Activated naive CD8-positive, alpha-beta T cell treated with anti-CD3 and anti-CD28 coated beads, Interleukin-2, amount 10 ng/mL, durations not matched to agents 7 days and 5 days (primary cell): ENCODE measurements at regions not wholly inside any gene's neighbourhood (a gene's known extent, or its start where the extent isn't known, plus 50 kb on each side); places are given as distances from the start of the nearest gene placed in this dataset.

Experiments
- ATAC-seq: fragments of 150-1000 bp; cut with Tn5 transposase; one replicate; pipeline ENCODE4 v1.10.0; 2021; ENCODE audit warnings: low read depth, moderate library complexity
- POLR2A ChIA-PET: fragments of 350-600 bp; sonication (Branson Sonifier 250); formaldehyde crosslinking; loops from one replicate; lab custom pipeline; 2021; ENCODE audit warnings: antibody characterized with exemption; lab: Charles Lee
- DNase-seq: peaks from one replicate; pipeline ENCODE4 v3.0.0; 2021
- H3K27ac Mint-ChIP-seq: one replicate; pipeline ENCODE4 v1.8.0; 2022; ENCODE audit warnings: mild to moderate bottlenecking, mixed read lengths
- H3K27me3 Mint-ChIP-seq: one replicate; pipeline ENCODE4 v1.8.0; 2022; ENCODE audit warnings: mild to moderate bottlenecking, moderate library complexity, mixed read lengths
- H3K36me3 Mint-ChIP-seq: one replicate; pipeline ENCODE4 v1.8.0; 2021; ENCODE audit warnings: mild to moderate bottlenecking, mixed read lengths
- H3K4me1 Mint-ChIP-seq: one replicate; pipeline ENCODE4 v1.8.0; 2021; ENCODE audit warnings: mixed read lengths
- H3K4me3 Mint-ChIP-seq: one replicate; pipeline ENCODE4 v1.8.0; 2022; ENCODE audit warnings: mild to moderate bottlenecking, moderate library complexity, mixed read lengths
- H3K9me3 Mint-ChIP-seq: one replicate; pipeline ENCODE4 v1.8.0; 2021; ENCODE audit warnings: mixed read lengths

DNA sequence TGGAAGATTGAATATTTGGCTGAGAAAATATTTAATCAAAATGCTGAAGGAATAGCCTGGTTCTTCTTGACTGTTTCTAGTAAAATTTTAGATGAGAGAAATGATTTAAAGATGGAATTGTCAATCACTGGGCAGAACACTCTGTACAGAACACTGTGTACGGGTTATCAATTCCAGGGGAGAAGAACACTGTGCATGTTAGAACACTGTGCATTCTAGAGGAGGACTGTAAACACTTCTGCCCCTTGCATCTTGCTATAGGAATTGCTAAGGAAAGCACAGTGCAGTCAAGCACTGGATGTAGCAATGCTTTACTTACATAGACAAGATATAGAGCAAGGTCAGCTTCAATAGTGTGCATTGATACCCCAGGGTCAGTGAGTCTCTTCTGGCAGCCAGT, 98.7 kb downstream of the RWDD3 start:
- Mint-ChIP-seq H3K4me3 (no peak overlapping the region), H3K9me3 (no peaks in the 10 kb centered on the region), H3K36me3 (no peaks in the 10 kb centered on the region), H3K4me1 (no peaks in the 10 kb centered on the region), H3K27ac (no peak overlapping the region), H3K27me3 (no peaks in the 10 kb centered on the region)
- ATAC-seq (no peak), DNase-seq (no peak)
- POLR2A ChIA-PET, result no interaction called here

DNA sequence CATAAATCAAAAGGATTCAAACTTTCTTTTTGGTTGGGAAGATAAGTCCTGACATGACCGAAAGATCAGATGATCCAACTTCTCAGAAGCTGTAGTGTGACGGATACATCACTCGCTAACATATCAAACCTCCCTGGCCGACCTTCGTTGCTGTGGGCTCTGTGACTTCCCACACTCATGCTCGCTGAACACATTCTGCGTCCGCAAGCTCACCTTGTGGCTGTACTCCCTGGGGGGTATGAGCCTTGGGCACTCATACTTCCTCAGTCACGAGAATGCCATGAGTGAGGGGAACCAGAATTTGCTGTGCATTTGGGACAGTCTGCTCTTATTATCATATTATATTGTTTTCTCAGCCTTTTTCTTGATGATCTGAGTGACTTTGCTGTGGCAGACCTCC, 105.4 kb downstream of the RWDD3 start:
- Mint-ChIP-seq H3K27ac (no peak overlapping the region), H3K27me3 (no peaks in the 10 kb centered on the region), H3K9me3 (no peaks in the 10 kb centered on the region), H3K4me3 (no peak overlapping the region), H3K4me1 (no peaks in the 10 kb centered on the region), H3K36me3 (no peaks in the 10 kb centered on the region)
- POLR2A ChIA-PET, result no interaction called here
- no peak for DNase-seq
- no peak for ATAC-seq

DNA sequence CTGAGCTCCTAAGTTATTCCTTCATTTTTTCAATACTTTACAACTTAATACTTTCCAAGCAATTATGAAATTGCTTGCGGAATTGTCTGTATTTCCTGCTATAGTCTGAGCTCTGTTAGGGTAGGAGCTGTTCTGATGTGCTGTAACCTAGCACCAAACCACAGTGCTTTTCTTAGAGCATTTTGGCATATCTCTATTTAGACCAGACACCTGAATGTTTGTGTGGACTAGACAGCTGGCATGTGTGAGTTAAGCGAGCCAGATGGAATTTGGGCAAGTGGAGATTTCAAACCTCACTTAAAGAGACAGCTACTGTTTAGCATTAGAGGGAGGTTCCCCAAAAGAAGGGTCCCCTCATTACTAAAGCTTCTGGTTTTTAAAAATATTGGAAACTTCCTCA, 106.1 kb downstream of the RWDD3 start:
- no peak for DNase-seq
- no peak for ATAC-seq
- Mint-ChIP-seq H3K9me3 (peaks cover 3% of the 10 kb centered on the region), H3K4me3 (no peak overlapping the region), H3K27ac (no peak overlapping the region), H3K4me1 (no peaks in the 10 kb centered on the region), H3K27me3 (no peaks in the 10 kb centered on the region), H3K36me3 (no peaks in the 10 kb centered on the region)
- POLR2A ChIA-PET, result no interaction called here

DNA sequence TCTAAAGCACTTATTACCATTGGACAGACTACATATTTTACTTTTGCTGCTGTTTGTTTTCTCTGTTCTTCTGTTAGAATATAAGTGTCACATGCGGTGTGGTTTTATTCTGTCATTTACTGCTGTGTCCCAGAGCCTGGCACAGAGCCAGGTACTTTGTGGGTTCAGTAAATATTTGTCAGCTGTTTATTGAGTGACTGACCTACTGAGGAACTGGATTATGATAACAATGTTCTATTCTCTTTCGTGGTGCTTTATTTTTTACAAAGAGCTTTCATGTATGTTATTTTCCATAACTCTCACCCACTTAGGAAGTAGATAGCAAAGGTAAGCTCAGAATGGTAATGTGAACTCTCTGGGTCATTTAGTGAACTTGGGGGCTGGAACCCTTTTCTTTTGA, 118.8 kb downstream of the RWDD3 start:
- no peak for ATAC-seq
- H3K27ac Mint-ChIP-seq, result no peak overlapping the region
- POLR2A ChIA-PET, result no interaction called here
- DNase-seq, result no peak
- no peaks in the 10 kb centered on the region for H3K36me3 Mint-ChIP-seq
- H3K4me1 Mint-ChIP-seq, result no peaks in the 10 kb centered on the region
- no peak overlapping the region for H3K4me3 Mint-ChIP-seq
- H3K27me3 Mint-ChIP-seq, result no peaks in the 10 kb centered on the region
- no peaks in the 10 kb centered on the region for H3K9me3 Mint-ChIP-seq

DNA sequence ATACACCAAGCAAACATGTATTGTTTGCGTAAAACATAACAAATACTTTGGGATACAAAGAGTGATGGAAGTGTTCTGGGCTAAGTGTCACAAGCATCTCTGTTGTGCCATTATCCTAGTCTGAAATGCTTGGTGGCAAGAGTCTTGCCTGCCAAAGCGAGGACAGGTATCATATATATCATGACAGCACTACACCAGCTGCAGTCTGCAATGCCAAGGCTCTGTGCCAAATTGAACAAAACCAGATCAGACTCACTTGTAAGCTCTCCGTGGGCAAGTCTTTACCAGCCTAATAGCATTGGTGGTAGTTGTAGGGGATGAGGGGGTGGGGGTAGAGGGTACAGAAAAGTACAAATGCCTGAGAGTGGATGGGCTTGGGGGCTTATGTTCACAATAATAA, 119.2 kb downstream of the RWDD3 start:
- ATAC-seq (no peak), DNase-seq (no peak)
- no peaks in the 10 kb centered on the region for H3K27me3 Mint-ChIP-seq
- H3K4me1 Mint-ChIP-seq, result no peaks in the 10 kb centered on the region
- no peaks in the 10 kb centered on the region for H3K9me3 Mint-ChIP-seq
- no peaks in the 10 kb centered on the region for H3K36me3 Mint-ChIP-seq
- no peak overlapping the region for H3K4me3 Mint-ChIP-seq
- POLR2A ChIA-PET, result no interaction called here
- H3K27ac Mint-ChIP-seq, result no peak overlapping the region

DNA sequence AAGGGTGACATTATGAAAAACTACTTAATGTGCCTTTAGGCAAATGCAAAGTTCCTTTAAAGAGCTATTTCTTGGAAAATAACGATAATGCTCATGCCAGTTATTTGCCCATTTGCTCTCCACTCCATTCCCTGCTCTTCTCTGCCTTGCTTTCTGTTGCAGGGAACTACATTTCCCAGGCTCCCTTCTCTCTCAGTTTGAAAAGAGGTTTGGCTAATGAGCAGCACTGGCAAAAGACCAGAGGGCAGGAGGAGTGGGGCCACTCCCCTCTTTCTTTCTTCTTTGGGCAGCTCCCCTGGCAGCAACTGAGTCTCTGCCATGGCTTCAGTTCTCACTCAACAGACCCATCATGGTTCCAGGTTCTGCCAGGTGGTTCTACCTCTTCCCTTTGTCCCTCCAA, 130.5 kb downstream of the RWDD3 start:
- no peak for ATAC-seq
- no peaks in the 10 kb centered on the region for H3K9me3 Mint-ChIP-seq
- POLR2A ChIA-PET, result no interaction called here
- no peak overlapping the region for H3K4me3 Mint-ChIP-seq
- H3K36me3 Mint-ChIP-seq, result no peaks in the 10 kb centered on the region
- H3K27me3 Mint-ChIP-seq, result no peaks in the 10 kb centered on the region
- DNase-seq, result no peak
- no peak overlapping the region for H3K27ac Mint-ChIP-seq
- H3K4me1 Mint-ChIP-seq, result no peaks in the 10 kb centered on the region

DNA sequence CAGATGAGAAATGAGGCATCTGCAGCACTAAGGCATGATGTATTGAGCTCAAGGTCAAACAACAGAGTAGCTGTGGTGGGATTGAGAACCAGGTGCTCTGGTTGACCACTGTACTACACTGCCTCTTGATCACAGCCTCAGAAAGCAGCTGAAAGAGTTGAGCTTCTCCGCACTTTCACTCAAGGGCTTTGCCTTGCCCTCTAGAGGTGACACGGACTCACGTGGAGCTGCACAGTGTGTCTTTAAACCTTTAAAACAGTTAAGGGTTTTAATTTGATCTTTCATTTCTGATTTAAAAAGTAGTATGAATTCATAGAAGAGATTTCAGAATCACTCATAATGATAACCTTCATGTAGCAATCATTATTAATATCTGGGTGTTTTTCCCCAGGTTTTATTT, 132.5 kb downstream of the RWDD3 start:
- H3K36me3 Mint-ChIP-seq, result no peaks in the 10 kb centered on the region
- H3K9me3 Mint-ChIP-seq, result peaks cover 2% of the 10 kb centered on the region
- no peak overlapping the region for H3K4me3 Mint-ChIP-seq
- ATAC-seq, result no peak
- H3K4me1 Mint-ChIP-seq, result no peaks in the 10 kb centered on the region
- DNase-seq, result no peak
- no peak overlapping the region for H3K27ac Mint-ChIP-seq
- H3K27me3 Mint-ChIP-seq, result no peaks in the 10 kb centered on the region
- POLR2A ChIA-PET, result no interaction called here

DNA sequence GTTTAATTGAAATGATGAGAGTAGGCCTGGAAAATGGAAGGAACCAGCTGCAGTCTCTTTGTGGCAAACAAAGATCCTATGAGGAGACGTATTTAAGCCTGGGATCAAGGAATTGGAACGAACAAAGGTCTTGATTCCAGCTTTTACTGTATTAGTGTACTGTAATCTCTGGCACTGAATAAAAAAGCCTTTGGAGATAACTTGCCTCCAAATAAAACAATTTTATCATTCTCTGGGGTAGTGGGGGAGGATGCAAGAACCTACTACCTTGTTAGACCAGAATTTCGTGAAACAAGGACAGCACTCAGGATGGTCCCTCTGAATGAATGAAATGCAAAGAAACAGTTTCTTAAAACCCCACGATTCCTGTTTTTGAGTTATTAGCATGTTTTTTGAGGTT, 134.2 kb downstream of the RWDD3 start:
- H3K36me3 Mint-ChIP-seq, result no peaks in the 10 kb centered on the region
- H3K4me3 Mint-ChIP-seq, result no peak overlapping the region
- no peak for ATAC-seq
- H3K27me3 Mint-ChIP-seq, result no peaks in the 10 kb centered on the region
- DNase-seq, result no peak
- peaks cover 2% of the 10 kb centered on the region for H3K9me3 Mint-ChIP-seq
- POLR2A ChIA-PET, result no interaction called here
- no peak overlapping the region for H3K27ac Mint-ChIP-seq
- H3K4me1 Mint-ChIP-seq, result no peaks in the 10 kb centered on the region

DNA sequence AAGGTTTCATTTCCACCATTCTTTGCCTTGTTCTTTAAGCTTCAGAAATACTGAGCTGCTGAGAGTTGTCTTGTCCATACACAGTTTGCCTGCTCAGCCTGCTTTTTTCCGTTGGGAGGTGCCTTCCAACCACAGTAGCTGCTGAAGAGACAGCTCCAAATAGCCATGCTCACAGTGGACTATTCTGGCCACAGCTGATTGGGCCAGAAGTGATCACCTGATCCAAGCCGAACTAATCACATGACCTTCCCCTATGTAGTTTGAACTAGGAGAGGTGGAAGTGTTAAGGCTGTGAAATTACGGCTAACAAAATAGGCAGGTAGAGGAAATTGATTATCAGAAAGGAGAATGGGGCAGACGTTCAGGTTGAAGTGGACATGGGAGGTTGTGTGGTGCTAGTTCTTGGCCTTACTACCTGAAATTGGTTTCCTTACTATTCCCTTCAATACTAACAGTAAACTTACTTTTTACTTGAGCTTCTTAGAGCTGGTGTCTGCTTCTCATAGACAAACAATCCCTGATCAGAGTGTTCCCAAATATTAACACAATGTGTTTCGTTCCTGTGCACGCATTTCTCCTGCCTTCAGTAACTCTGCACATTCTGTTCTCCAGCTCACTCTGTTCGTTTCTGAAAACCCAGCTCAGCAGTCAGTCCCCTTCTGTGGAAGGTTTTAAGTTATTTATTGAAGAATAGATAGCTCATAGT, 136.1 kb downstream of the RWDD3 start:
- no peaks in the 10 kb centered on the region for H3K27me3 Mint-ChIP-seq
- POLR2A ChIA-PET, result no interaction called here
- DNase-seq, result no peak
- H3K36me3 Mint-ChIP-seq, result no peaks in the 10 kb centered on the region
- ATAC-seq, result no peak
- H3K4me1 Mint-ChIP-seq, result no peaks in the 10 kb centered on the region
- no peak overlapping the region for H3K27ac Mint-ChIP-seq
- no peak overlapping the region for H3K4me3 Mint-ChIP-seq
- peaks cover 2% of the 10 kb centered on the region for H3K9me3 Mint-ChIP-seq

DNA sequence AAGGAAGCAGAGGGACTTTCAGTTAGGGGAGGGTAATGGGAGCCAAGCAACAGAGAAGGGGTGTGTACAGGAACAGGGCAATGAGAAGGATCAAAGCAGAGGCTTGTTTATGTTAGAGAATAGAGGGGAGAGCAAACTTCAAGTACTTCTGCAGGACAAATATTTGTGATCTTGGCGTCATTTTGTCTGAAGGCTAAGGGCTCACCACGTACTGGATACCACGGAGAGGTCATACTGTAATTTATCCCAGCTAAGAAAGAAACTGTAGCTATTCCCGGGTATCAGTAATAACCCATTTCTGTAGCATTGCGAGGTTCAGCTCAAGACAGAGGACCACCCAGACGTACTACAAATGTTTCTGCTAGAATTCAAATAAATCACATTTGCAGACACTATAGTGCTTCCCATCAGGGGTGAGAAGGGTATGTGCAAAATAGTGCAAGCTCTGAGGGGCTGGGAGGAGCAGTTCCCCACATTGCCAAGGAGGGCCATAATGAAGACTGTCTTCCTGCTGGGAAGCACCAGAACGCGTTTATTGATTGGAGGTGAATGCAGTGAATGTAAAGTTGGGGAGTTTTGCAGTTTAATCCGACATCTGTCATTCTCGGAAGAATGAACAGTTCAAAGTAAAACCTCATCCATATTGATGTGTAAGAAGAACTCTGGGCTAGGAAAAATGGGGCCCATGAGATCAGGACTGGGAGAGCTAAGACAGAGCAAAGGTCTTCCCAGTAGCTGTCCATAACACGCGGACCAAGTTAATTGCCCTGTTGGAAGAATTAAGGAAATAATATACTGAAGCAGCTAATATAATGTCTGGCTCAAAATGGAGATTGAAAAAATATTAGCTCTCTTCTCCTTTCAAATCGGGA, 136.9 kb downstream of the RWDD3 start:
- Mint-ChIP-seq H3K27ac (no peak overlapping the region), H3K4me1 (no peaks in the 10 kb centered on the region), H3K9me3 (peaks cover 2% of the 10 kb centered on the region), H3K27me3 (no peaks in the 10 kb centered on the region), H3K36me3 (no peaks in the 10 kb centered on the region), H3K4me3 (no peak overlapping the region)
- DNase-seq (no peak), ATAC-seq (no peak)
- POLR2A ChIA-PET, result no interaction called here

DNA sequence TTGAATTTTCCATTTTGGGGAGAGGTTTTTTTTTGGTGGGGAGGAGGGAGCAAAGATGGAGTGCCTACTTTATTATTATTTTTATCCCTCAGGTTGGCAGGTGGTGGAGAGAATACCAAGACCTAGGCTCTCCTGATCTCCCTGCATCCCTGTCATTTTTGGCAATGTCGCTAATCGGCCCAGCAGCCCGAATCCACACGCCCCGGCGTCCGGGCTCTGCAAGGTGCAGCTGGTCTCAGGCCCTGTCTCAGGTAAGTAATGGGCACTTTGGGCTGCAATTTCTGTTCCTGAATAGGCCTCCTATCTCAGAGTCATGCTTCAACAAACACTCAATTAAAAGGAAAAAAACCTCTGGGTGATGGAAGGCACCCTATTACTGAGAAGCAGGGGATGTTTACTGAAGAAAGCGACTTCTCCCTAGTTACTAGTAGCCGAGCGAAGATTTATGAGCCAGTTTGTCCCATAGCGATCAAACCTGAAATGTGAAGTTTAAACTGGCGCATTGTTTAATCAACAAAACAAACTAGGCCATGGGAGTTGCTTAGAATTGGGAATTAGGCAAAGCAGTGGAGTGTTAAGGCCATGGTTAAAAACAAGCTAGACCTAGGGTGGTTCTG, 137.8 kb downstream of the RWDD3 start:
- POLR2A ChIA-PET, result no interaction called here
- Mint-ChIP-seq H3K4me1 (no peaks in the 10 kb centered on the region), H3K36me3 (no peaks in the 10 kb centered on the region), H3K4me3 (no peak overlapping the region), H3K27me3 (no peaks in the 10 kb centered on the region), H3K27ac (no peak overlapping the region), H3K9me3 (peaks cover 2% of the 10 kb centered on the region)
- DNase-seq (no peak), ATAC-seq (no peak)

DNA sequence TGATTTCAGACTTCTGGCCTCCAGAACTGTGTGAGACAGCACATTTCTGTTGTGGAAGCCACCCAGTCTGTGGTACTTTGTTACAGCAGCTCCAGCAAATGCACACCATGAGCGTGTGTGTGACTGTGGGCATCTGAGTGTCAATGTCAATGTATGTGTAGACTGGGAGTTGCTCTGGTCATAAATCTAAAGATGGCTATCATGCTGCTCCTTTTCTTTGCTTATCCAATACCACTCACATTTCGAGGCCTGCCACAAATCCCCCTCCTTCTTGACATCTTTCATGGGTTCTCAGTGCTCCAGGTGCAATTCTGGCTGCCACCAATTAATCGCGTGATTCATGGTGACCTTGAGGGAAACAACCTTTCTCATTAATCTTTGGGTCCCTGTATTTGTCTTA, 141.2 kb downstream of the RWDD3 start:
- Mint-ChIP-seq H3K9me3 (no peaks in the 10 kb centered on the region), H3K4me1 (no peaks in the 10 kb centered on the region), H3K27me3 (no peaks in the 10 kb centered on the region), H3K27ac (no peak overlapping the region), H3K4me3 (no peak overlapping the region), H3K36me3 (no peaks in the 10 kb centered on the region)
- POLR2A ChIA-PET, result no interaction called here
- DNase-seq (no peak), ATAC-seq (no peak)

DNA sequence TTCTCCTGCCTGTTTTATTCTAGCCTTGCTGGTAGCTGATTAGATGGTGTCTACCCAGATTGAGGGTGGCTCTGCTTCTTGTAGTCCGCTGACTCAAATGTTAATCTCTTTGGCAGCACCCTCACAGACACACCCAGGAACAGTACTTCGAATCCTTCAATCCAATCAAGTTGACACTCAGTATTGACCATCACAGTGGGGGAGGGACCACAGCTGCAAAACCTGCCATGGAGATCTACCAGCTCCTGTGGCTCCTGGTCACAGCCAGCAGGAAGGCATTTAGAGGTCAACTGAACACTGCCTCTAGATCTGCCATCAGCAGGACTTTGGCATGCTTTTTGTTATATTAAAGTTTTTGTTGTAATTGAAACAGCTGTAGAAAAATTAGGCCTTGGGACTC, 146.9 kb downstream of the RWDD3 start:
- H3K27ac Mint-ChIP-seq, result no peak overlapping the region
- H3K36me3 Mint-ChIP-seq, result no peaks in the 10 kb centered on the region
- H3K9me3 Mint-ChIP-seq, result no peaks in the 10 kb centered on the region
- ATAC-seq, result no peak
- POLR2A ChIA-PET, result no interaction called here
- DNase-seq, result no peak
- no peaks in the 10 kb centered on the region for H3K27me3 Mint-ChIP-seq
- H3K4me3 Mint-ChIP-seq, result no peak overlapping the region
- H3K4me1 Mint-ChIP-seq, result no peaks in the 10 kb centered on the region
